Trophoblast cell (in vitro differentiated cells and primary cell): ENCODE measurements at regions not wholly inside any gene's neighbourhood (a gene's known extent, or its start where the extent isn't known, plus 50 kb on each side); places are given as distances from the start of the nearest gene placed in this dataset.
"Not testable (repeated sequence)": the region's sequence is repeated elsewhere in the genome, so short reads cannot be mapped to it uniquely, and the experiment has no call there.

Experiments
- DNase-seq, 2 donors: peaks; one replicate each; pipeline ENCODE4 v3.0.0-alpha.2; 2016
- H2AFZ ChIP-seq: 2 replicates; pipeline ENCODE4 v1.6.1; 2013; ENCODE audit warnings: low read length, moderate library complexity, mild to moderate bottlenecking; ENCODE audit not compliant: insufficient read depth, poor library complexity
- H2AK5ac ChIP-seq: 2 replicates; pipeline ENCODE4 v1.6.1; 2013; ENCODE audit warnings: mild to moderate bottlenecking, low read length
- H2BK120ac ChIP-seq: 2 replicates; pipeline ENCODE4 v1.6.1; 2013; ENCODE audit warnings: low read length, mild to moderate bottlenecking, moderate library complexity; ENCODE audit not compliant: insufficient read depth, poor library complexity
- H2BK12ac ChIP-seq: 2 replicates; pipeline ENCODE4 v1.6.1; 2013; ENCODE audit warnings: mild to moderate bottlenecking, low read length, moderate library complexity
- H2BK5ac ChIP-seq: 2 replicates; pipeline ENCODE4 v1.6.1; 2013; ENCODE audit warnings: low read length, low read depth, moderate library complexity, mild to moderate bottlenecking; ENCODE audit not compliant: poor library complexity
- H3K14ac ChIP-seq: 2 replicates; pipeline ENCODE4 v1.6.1; 2013; ENCODE audit warnings: mild to moderate bottlenecking, low read length
- H3K18ac ChIP-seq: 2 replicates; pipeline ENCODE4 v1.6.1; 2013; ENCODE audit warnings: mild to moderate bottlenecking, low read length
- H3K23ac ChIP-seq: 2 replicates; pipeline ENCODE4 v1.6.1; 2013; ENCODE audit warnings: low read length
- H3K27ac ChIP-seq: 2 replicates; pipeline ENCODE4 v1.5.1; 2013; ENCODE audit warnings: low read depth, mild to moderate bottlenecking, inconsistent platforms, low read length, moderate library complexity
- H3K27me3 ChIP-seq: 2 replicates; pipeline ENCODE4 v1.6.1; 2013; ENCODE audit warnings: inconsistent platforms, mild to moderate bottlenecking, low read length, moderate library complexity; ENCODE audit not compliant: insufficient read depth
- H3K36me3 ChIP-seq, 2 experiments: 1 replicate in 1 of 2; 2 replicates in 1 of 2; pipeline ENCODE4 v1.6.1; 2013; ENCODE audit warnings: low read length in 2 of 2, mild to moderate bottlenecking in 2 of 2, moderate library complexity in 1 of 2; ENCODE audit not compliant: insufficient read depth in 2 of 2, control insufficient read depth in 1 of 2
- H3K4ac ChIP-seq: 2 replicates; pipeline ENCODE4 v1.6.1; 2013; ENCODE audit warnings: low read depth, mild to moderate bottlenecking, low read length, moderate library complexity
- H3K4me1 ChIP-seq, 2 experiments: 1 replicate in 1 of 2; 2 replicates in 1 of 2; pipeline ENCODE4 v1.6.1; 2013; ENCODE audit warnings: low read length in 2 of 2, mild to moderate bottlenecking in 2 of 2, moderate library complexity in 1 of 2; ENCODE audit not compliant: insufficient read depth in 2 of 2, control insufficient read depth in 1 of 2
- H3K4me2 ChIP-seq: 2 replicates; pipeline ENCODE4 v1.6.1; 2013; ENCODE audit warnings: inconsistent platforms, mild to moderate bottlenecking, low read length, moderate library complexity
- H3K4me3 ChIP-seq: 2 replicates; pipeline ENCODE4 v1.5.1; 2013; ENCODE audit warnings: mild to moderate bottlenecking, low read depth, low read length, inconsistent platforms
- H3K79me1 ChIP-seq: one replicate; pipeline ENCODE4 v1.6.1; 2013; ENCODE audit warnings: low read length
- H3K79me2 ChIP-seq: 2 replicates; pipeline ENCODE4 v1.6.1; 2013; ENCODE audit warnings: low read length, mild to moderate bottlenecking; ENCODE audit not compliant: control insufficient read depth, insufficient read depth, poor library complexity
- H3K9ac ChIP-seq: 2 replicates; pipeline ENCODE4 v1.6.1; 2013; ENCODE audit warnings: mild to moderate bottlenecking, low read length
- H3K9me3 ChIP-seq: 2 replicates; pipeline ENCODE4 v1.6.1; 2013; ENCODE audit warnings: low read depth, mild to moderate bottlenecking, control low read depth, inconsistent platforms, low read length; ENCODE audit not compliant: insufficient read depth
- H4K12ac ChIP-seq: 2 replicates; pipeline ENCODE4 v1.6.1; 2013; ENCODE audit warnings: low read depth, mild to moderate bottlenecking, low read length, moderate library complexity
- H4K8ac ChIP-seq: 2 replicates; pipeline ENCODE4 v1.6.1; 2013; ENCODE audit warnings: low read depth, mild to moderate bottlenecking, low read length, moderate library complexity
- H4K91ac ChIP-seq: one replicate; pipeline ENCODE4 v1.6.1; 2013; ENCODE audit warnings: low read depth, mild to moderate bottlenecking, low read length, moderate library complexity
- WGBS: extraction: QIAGEN DNeasy Blood & Tissue Kit; methylation state at CpG from one replicate; pipeline ENCODE4 v1.1.7; 2013; ENCODE audit warnings: missing lambda C conversion rate; ENCODE audit not compliant: insufficient read length, insufficient coverage; ENCODE audit errors: extremely low coverage; 5-methylcytosine and 5-hydroxymethylcytosine counted together

GRCh38 chr2:181737302-181737701, 57.0 kb upstream of the NEUROD1 start:
- H3K4me2 ChIP-seq, H3K79me2 ChIP-seq, H4K12ac ChIP-seq, H2BK120ac ChIP-seq, H2AFZ ChIP-seq, H2BK12ac ChIP-seq, H4K91ac ChIP-seq, H3K9me3 ChIP-seq, H3K14ac ChIP-seq, H3K9ac ChIP-seq, DNase-seq, H3K4me1 ChIP-seq, H3K18ac ChIP-seq, H3K27ac ChIP-seq, H3K4ac ChIP-seq, H4K8ac ChIP-seq, H3K23ac ChIP-seq, H3K36me3 ChIP-seq, H2BK5ac ChIP-seq, H2AK5ac ChIP-seq, H3K27me3 ChIP-seq, H3K79me1 ChIP-seq, H3K4me3 ChIP-seq: not testable (repeated sequence)
- WGBS: no CpG with 5 or more reads among the region's 5 CpGs

DNA sequence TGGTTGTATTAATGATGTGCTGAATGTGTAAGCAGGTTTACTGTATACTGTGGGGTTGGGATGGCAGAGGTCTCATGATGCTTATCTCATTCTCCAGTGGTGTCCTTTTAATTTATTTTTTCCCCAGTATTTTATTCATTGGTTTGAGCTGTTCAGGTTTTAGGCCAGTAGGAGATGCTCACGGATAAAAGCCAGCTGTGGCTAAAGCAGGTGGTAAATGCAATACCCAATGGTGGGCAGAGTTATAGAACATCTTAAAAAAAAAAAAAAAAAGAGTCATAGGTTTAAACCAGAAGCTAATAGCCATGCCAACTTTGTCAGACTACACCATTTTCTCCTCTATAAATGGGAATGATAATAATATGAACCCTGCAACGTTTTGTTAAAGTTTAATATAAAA, 57.8 kb upstream of the NEUROD1 start:
- Histone ChIP-seq H3K14ac (no peak overlapping the region), H2AK5ac (no peak overlapping the region), H3K36me3 (no peaks in the 10 kb centered on the region), H3K27me3 (no peaks in the 10 kb centered on the region), H3K18ac (no peak overlapping the region), H4K12ac (no peak overlapping the region), H3K27ac (no peak overlapping the region), H3K79me2 (no peaks in the 10 kb centered on the region), H2BK12ac (no peak overlapping the region), H3K23ac (no peak overlapping the region), H3K79me1 (no peaks in the 10 kb centered on the region), H3K4me3 (no peak overlapping the region), H4K91ac (no peak overlapping the region), H3K9ac (no peak overlapping the region), H2BK5ac (no peak overlapping the region), H2AFZ (no peak overlapping the region), H3K9me3 (no peaks in the 10 kb centered on the region), H3K4me2 (no peak overlapping the region), H2BK120ac (no peak overlapping the region), H3K4me1 (no peaks in the 10 kb centered on the region), H3K4ac (no peak overlapping the region), H4K8ac (no peak overlapping the region)
- no CpG with 5 or more reads among the region's 2 CpGs for WGBS
- DNase-seq: peak in 1 of 2 donors; percentile 19

DNA sequence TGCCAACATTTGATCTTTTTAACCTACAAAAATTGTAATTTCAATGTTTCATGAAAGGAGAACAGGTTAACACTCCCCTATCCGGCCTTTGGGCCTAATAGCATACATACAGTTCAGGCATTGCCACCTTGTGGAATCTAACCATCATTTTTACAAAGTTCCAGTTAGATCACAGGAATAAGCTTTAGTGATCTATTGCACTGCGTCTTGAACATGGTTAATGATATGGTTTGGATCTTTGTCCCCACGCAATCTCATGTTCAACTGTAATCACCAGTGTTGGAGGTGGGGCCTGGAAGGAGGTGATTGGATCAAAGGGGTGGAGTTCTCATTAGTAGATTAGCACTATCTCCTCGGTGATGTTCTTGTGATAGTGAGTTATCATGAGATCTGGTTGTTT, 58.2 kb upstream of the NEUROD1 start:
- no peak overlapping the region for H4K12ac ChIP-seq
- H2AK5ac ChIP-seq: no peak overlapping the region
- H3K27me3 ChIP-seq: no peaks in the 10 kb centered on the region
- no peak overlapping the region for H3K18ac ChIP-seq
- no peak overlapping the region for H2BK120ac ChIP-seq
- H3K9me3 ChIP-seq: no peaks in the 10 kb centered on the region
- H2BK5ac ChIP-seq: no peak overlapping the region
- no peak overlapping the region for H3K4me3 ChIP-seq
- H3K36me3 ChIP-seq: no peaks in the 10 kb centered on the region
- H2BK12ac ChIP-seq: no peak overlapping the region
- no peak for DNase-seq
- H3K4me2 ChIP-seq: no peak overlapping the region
- H3K4me1 ChIP-seq: no peaks in the 10 kb centered on the region
- no peak overlapping the region for H4K91ac ChIP-seq
- H3K4ac ChIP-seq: no peak overlapping the region
- H2AFZ ChIP-seq: no peak overlapping the region
- no peak overlapping the region for H3K23ac ChIP-seq
- no peaks in the 10 kb centered on the region for H3K79me2 ChIP-seq
- WGBS: no CpG with 5 or more reads among the region's 4 CpGs
- H3K14ac ChIP-seq: no peak overlapping the region
- H3K9ac ChIP-seq: no peak overlapping the region
- no peak overlapping the region for H3K27ac ChIP-seq
- no peak overlapping the region for H4K8ac ChIP-seq
- H3K79me1 ChIP-seq: no peaks in the 10 kb centered on the region

- no peak overlapping the region for H3K4me2 ChIP-seq
- no peak for DNase-seq
- H3K23ac ChIP-seq: no peak overlapping the region
- no peak overlapping the region for H3K14ac ChIP-seq
- H4K8ac ChIP-seq: no peak overlapping the region
- no peak overlapping the region for H2BK5ac ChIP-seq
- no peaks in the 10 kb centered on the region for H3K79me1 ChIP-seq
- no peak overlapping the region for H2BK120ac ChIP-seq
- H3K9me3 ChIP-seq: no peaks in the 10 kb centered on the region
- no peaks in the 10 kb centered on the region for H3K27me3 ChIP-seq
- H2AFZ ChIP-seq: no peak overlapping the region
- H4K12ac ChIP-seq: no peak overlapping the region
- no peaks in the 10 kb centered on the region for H3K79me2 ChIP-seq
- H3K4me1 ChIP-seq: no peaks in the 10 kb centered on the region
- no peak overlapping the region for H2BK12ac ChIP-seq
- H3K9ac ChIP-seq: no peak overlapping the region
- H3K27ac ChIP-seq: no peak overlapping the region
- no peaks in the 10 kb centered on the region for H3K36me3 ChIP-seq
- no peak overlapping the region for H3K18ac ChIP-seq
- WGBS: no CpG with 5 or more reads among the region's 1 CpG
- H4K91ac ChIP-seq: no peak overlapping the region
- no peak overlapping the region for H3K4ac ChIP-seq
- no peak overlapping the region for H2AK5ac ChIP-seq
- H3K4me3 ChIP-seq: no peak overlapping the region
These were observed 61.4 kb upstream of the NEUROD1 start for GRCh38 chr2:181741756-181742155.
